ENCODE measurements at regions not wholly inside any gene's neighbourhood (a gene's known extent, or its start where the extent isn't known, plus 50 kb on each side); places are given as distances from the start of the nearest gene placed in this dataset.
"Not testable (repeated sequence)": the region's sequence is repeated elsewhere in the genome, so short reads cannot be mapped to it uniquely, and the experiment has no call there.

DNA sequence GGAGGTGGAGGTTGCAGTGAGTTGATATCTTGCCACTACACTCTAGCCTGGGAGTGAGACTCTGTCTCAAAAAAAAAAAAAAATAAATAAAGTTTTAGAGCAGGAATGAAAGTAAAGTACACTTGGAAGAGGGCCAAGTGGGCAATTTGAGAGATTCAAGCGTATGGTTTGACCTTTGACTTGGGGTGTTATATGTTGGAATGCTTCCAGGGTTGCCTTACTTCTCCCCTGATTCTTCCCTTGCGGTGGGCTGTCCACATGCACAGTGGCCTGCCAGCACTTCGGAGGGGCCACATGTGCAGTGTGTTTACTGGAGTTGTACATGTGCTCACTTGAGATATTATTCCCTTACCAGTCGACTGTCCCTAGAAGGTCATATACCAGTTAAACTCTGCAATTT lies 295.5 kb upstream of the PROX1 start:
- TF ChIP-seq, protein P1, sequence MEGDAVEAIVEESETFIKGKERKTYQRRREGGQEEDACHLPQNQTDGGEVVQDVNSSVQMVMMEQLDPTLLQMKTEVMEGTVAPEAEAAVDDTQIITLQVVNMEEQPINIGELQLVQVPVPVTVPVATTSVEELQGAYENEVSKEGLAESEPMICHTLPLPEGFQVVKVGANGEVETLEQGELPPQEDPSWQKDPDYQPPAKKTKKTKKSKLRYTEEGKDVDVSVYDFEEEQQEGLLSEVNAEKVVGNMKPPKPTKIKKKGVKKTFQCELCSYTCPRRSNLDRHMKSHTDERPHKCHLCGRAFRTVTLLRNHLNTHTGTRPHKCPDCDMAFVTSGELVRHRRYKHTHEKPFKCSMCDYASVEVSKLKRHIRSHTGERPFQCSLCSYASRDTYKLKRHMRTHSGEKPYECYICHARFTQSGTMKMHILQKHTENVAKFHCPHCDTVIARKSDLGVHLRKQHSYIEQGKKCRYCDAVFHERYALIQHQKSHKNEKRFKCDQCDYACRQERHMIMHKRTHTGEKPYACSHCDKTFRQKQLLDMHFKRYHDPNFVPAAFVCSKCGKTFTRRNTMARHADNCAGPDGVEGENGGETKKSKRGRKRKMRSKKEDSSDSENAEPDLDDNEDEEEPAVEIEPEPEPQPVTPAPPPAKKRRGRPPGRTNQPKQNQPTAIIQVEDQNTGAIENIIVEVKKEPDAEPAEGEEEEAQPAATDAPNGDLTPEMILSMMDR (IDR thresholded peaks at IDR 0.05; ENCODE audit: control insufficient read depth, extremely low read depth, insufficient read depth), result no peak
- DNase-seq (ENCODE audit: low read depth), result no peak
- no peak overlapping the region for H3K4me3 ChIP-seq (ENCODE audit: low read depth, low read length)

DNA sequence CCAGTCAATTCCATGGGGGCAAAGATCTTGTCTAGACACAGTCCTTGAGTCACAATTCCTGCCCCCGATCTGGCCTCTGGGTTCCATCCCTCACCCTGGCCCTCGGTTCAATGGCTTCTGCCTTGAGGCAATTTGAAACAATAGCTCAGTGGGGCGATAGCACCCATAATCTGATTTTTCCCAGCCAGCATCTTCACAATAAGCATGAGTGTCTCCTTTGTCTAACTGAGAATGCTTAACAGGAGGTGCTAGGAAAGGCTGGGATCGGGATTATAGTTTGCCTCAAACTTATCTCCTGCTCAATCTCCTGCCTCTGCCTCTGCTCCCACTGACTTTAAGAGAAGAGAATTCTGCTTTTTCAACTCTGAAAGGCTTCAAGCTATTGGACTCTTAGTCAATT lies 293.9 kb upstream of the PROX1 start:
- no peak for DNase-seq (ENCODE audit: low read depth)
- TF ChIP-seq, protein P1 (IDR thresholded peaks at IDR 0.05; ENCODE audit: control insufficient read depth, extremely low read depth, insufficient read depth), result no peak
- H3K4me3 ChIP-seq (ENCODE audit: low read depth, low read length), result no peak overlapping the region

DNA sequence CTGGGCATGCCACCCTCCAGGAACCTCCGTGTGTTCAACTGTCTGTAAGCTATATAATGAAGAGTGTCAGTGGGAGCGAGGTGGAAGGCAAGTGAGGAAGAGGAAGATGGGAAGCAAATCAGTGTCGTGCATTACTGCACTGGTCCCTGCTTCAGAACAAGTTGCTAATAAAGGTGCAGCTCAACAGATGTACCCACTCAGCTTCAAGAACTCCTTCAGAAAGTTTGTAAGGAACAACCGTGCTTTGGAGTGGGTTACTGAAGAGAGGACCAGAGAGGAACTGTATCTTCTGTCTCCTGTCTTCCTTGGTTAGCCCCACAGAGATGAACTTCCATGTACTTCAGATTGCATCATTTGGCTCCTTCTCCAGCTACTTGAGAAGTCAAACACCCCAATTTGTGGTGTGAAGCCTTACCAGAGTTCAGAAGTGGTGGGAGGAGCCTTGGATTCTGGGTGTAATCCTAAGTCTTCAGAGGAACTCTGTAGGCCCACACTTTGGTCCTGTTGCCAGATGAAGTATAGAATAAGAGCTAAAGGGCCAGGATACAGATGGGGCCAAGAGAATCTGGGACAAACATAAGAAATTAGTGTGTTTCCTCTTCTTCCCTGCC lies 290.5 kb upstream of the PROX1 start:
- no peak overlapping the region for H3K4me3 ChIP-seq (ENCODE audit: low read depth, low read length)
- DNase-seq (ENCODE audit: low read depth), result no peak
- TF ChIP-seq, protein P1 (IDR thresholded peaks at IDR 0.05; ENCODE audit: control insufficient read depth, extremely low read depth, insufficient read depth), result no peak

DNA sequence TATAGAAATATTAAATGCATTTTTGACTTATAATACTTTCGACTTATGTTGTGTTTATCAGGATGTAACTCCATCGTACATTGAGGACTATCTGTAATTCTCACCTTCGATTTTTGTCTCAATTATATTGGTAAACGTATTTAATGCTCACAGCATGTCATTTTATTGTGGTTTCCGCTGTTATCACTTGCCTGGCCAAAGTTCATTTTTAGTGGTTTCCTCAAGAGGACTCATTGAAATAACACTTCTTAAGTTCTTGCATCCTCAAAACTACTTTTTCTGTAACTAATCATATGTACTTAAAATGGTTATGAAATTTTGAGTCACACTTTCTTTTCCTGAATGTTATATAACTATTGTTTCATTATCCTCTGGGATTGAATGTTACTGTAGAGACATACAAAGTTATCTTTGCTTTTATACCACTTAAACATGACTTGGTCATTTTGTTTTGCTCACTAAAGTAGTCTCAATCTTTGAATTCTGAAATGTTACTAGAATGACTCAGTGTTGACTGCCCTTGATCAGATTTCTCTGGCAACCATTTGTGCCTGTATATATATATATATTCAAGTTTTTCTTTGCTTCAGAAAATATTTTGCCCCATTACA lies 289.6 kb upstream of the PROX1 start:
- no peak overlapping the region for H3K4me3 ChIP-seq (ENCODE audit: low read depth, low read length)
- no peak for DNase-seq (ENCODE audit: low read depth)
- TF ChIP-seq, protein P1 (IDR thresholded peaks at IDR 0.05; ENCODE audit: control insufficient read depth, extremely low read depth, insufficient read depth), result no peak

DNA sequence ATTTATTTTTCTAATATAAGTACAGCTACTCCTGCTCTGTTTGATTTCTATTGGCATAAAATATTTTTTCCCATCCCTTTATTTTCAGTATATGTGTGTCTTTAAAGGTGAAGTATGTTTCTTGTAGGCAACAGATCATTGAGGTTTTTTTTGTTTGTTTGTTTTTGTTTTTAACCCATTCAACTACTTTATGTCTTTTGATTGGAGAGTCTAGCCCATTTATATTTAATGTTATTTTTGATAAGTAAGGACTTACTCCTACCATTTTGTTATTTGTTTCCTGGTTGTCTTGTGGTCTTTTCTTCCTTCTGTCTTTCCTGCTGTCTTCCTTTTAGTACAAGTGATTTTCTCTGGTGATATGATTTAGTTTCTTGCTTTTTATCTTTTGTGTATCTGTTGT lies 285.1 kb upstream of the PROX1 start:
- no peak overlapping the region for H3K4me3 ChIP-seq (ENCODE audit: low read depth, low read length)
- TF ChIP-seq, protein P1 (IDR thresholded peaks at IDR 0.05; ENCODE audit: control insufficient read depth, extremely low read depth, insufficient read depth), result no peak
- no peak for DNase-seq (ENCODE audit: low read depth)

DNA sequence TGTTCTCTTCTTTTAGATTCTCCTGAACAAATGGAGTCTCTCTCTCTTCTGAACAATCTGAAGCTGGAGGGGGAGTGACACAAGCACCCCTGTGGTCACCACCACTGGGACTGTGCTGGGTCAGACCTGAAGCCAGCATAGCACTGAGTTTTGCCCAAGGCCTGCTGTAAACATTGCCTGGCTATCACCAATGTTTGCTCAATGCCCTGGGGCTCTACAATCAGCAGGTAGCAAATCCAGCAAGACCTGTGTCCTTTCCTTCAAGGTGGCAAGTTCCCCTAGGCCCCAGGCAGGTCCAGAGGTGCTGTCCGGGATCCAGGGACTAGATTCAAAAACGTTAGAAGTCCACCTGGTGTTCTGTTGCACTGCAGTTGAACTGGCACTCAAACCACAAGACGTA lies 282.8 kb upstream of the PROX1 start:
- TF ChIP-seq, protein P1 (IDR thresholded peaks at IDR 0.05; ENCODE audit: control insufficient read depth, extremely low read depth, insufficient read depth), result no peak
- DNase-seq (ENCODE audit: low read depth), result no peak
- no peak overlapping the region for H3K4me3 ChIP-seq (ENCODE audit: low read depth, low read length)

DNA sequence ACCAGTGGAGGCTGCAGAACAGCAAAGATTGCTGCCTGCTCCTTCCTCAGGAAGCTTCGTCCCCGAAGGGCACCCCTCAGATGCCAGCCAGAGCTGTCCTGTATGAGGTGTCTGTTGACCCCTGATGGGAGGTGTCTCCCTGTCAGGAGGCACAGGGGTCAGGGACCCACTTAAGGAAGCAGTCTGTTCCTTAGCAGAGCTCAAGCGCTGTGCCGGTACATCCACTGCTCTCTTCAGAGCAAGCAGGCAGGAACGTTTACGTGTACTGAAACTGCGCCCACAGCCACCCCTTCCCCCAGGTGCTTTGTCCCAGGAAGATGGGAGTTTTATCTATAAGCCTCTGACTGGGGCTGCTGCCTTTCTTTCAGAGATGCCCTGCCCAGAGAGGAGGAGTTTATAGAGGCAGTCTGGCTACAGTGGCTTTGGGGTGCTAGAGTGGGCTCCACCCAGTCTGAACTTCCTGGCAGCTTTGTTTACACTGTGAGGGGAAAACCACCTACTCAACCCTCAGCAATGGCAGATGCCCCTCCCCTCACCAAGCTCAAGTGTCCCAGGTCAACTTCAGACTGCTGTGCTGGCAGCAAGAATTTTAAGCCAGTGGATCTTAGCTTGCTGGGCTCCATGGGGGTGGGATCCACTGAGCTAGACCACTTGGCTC lies 275.8 kb upstream of the PROX1 start:
- not testable (repeated sequence) for H3K4me3 ChIP-seq (ENCODE audit: low read depth, low read length); DNase-seq (ENCODE audit: low read depth)
